ENCODE measurements at regions not wholly inside any gene's neighbourhood (a gene's known extent, or its start where the extent isn't known, plus 50 kb on each side); places are given as distances from the start of the nearest gene placed in this dataset.

GRCh38 chr5:23400951-23401350 lies 106.5 kb upstream of the PRDM9 start:
- H3K4me1 Mint-ChIP-seq = no peaks in the 10 kb centered on the region

More at GRCh38 chr5:23400951-23401350, 106.5 kb upstream of the PRDM9 start:
- Histone ChIP-seq H4K5ac (ENCODE audit: insufficient read length, low read depth, low read length) (no peak overlapping the region), H4K20me1 (ENCODE audit: control insufficient read depth, insufficient read depth, insufficient read length) (no peaks in the 10 kb centered on the region), H3K27me3 (ENCODE audit: insufficient read depth, low read length) (no peaks in the 10 kb centered on the region), H2BK20ac (ENCODE audit: low read depth, low read length, poor library complexity, severe bottlenecking) (no peak overlapping the region), H2AFZ (ENCODE audit: low read length) (no peak overlapping the region), H2AK5ac (ENCODE audit: insufficient read length, low read length) (no peak overlapping the region), H3K27ac (ENCODE audit: insufficient read length, low read depth, low read length) (no peak overlapping the region), H3K56ac (ENCODE audit: insufficient read length, low read depth, low read length) (no peak overlapping the region), H2BK5ac (ENCODE audit: insufficient read length, low read length) (no peak overlapping the region), H3K23me2 (ENCODE audit: insufficient read length, low read depth, low read length, poor library complexity, severe bottlenecking) (no peaks in the 10 kb centered on the region), H2BK12ac (ENCODE audit: insufficient read length, low read depth, low read length) (no peak overlapping the region), H3K18ac (ENCODE audit: insufficient read length, low read depth, low read length) (no peak overlapping the region), H3K9me3 (ENCODE audit: control insufficient read depth, low read depth, low read length) (no peaks in the 10 kb centered on the region), H2BK15ac (ENCODE audit: low read depth, low read length) (no peak overlapping the region), H3K4ac (ENCODE audit: low read depth, low read length) (no peak overlapping the region), H2BK120ac (ENCODE audit: low read depth, low read length, poor library complexity, severe bottlenecking) (no peak overlapping the region), H4K8ac (replicated peaks; ENCODE audit: insufficient read length, low read depth, low read length) (no peak overlapping the region), H3K23ac (ENCODE audit: insufficient read length, low read depth, low read length) (no peak overlapping the region), H3K4me1 (ENCODE audit: insufficient read depth, low read length) (no peaks in the 10 kb centered on the region; the same call in 1 of the 2 replicates), H3K14ac (ENCODE audit: insufficient read depth, low read length) (no peak overlapping the region), H3T11ph (ENCODE audit: low read length) (no peak overlapping the region), H4K91ac (ENCODE audit: insufficient read length, low read depth, low read length) (no peak overlapping the region), H3K4me2 (ENCODE audit: insufficient read depth, insufficient read length, low read length) (no peak overlapping the region), H3K79me2 (ENCODE audit: insufficient read depth, low read length) (no peaks in the 10 kb centered on the region), H3K9ac (ENCODE audit: extremely low read depth, insufficient read length, low read length) (no peak overlapping the region), H3K79me1 (ENCODE audit: insufficient read depth, low read depth, low read length, poor library complexity, severe bottlenecking) (no peaks in the 10 kb centered on the region)
- Mint-ChIP-seq H3K4me3 (no peak overlapping the region), H3K36me3 (ENCODE audit: insufficient read depth in 1 of 3, low read depth in 3 of 3) (peaks cover 0 to 8% (median 0%) of the 10 kb centered on the region in 3 experiments; a peak in 3 of 7 replicates), H3K9me3 (peaks cover 2 to 10% of the 10 kb centered on the region in 2 experiments; a peak in 3 of 5 replicates), H3K27me3 (ENCODE audit: low read depth) (no peaks in the 10 kb centered on the region), H3K27ac (no peak overlapping the region)
- no CpG with 5 or more reads among the region's 5 CpGs for WGBS (ENCODE audit: extremely low coverage, insufficient read length, low lambda C conversion rate)
- no peak for TF ChIP-seq CTCF (conservative IDR thresholded peaks at IDR 0.05)
- no peak for DNase-seq

Measured in H9 (cell line).